NCI-H2227 treated with DMSO at 0.1 percent for 48 hours (cell line): ENCODE measurements at regions not wholly inside any gene's neighbourhood (a gene's known extent, or its start where the extent isn't known, plus 50 kb on each side); places are given as distances from the start of the nearest gene placed in this dataset.
A peak's percentile ranks its signal among the peaks of the same experiment; 100 is the strongest.
"Not testable (repeated sequence)": the region's sequence is repeated elsewhere in the genome, so short reads cannot be mapped to it uniquely, and the experiment has no call there.

Source experiments
- DNase-seq: peaks from one replicate; lab custom pipeline; 2025; lab: John Stamatoyannopoulos, UW

- DNase-seq, result no peak
These were observed 144.5 kb downstream of the TM2D1 start for GRCh38 chr1:61580417-61580816.

- no peak for DNase-seq
These were observed 145.1 kb downstream of the TM2D1 start for GRCh38 chr1:61579802-61580201.

- no peak for DNase-seq
These were observed 152.9 kb downstream of the TM2D1 start for GRCh38 chr1:61572046-61572445.

- DNase-seq, result no peak
These were observed 154.8 kb downstream of the TM2D1 start for GRCh38 chr1:61570191-61570590.

GRCh38 chr1:61569303-61569621, 155.7 kb downstream of the TM2D1 start:
- DNase-seq, result peak; percentile 16

GRCh38 chr1:61568460-61569302, 156.3 kb downstream of the TM2D1 start:
- DNase-seq, result no peak

GRCh38 chr1:61566177-61566576, 158.8 kb downstream of the TM2D1 start:
- DNase-seq, result no peak

GRCh38 chr1:61563611-61564010, 161.3 kb downstream of the TM2D1 start:
- no peak for DNase-seq

- DNase-seq, result no peak
These were observed 163.3 kb downstream of the TM2D1 start for GRCh38 chr1:61561666-61562065.

- no peak for DNase-seq
These were observed 164.6 kb downstream of the TM2D1 start for GRCh38 chr1:61560385-61560784.

GRCh38 chr1:61556631-61557030, 168.3 kb downstream of the TM2D1 start:
- DNase-seq, result no peak

GRCh38 chr1:61552630-61553305, 172.2 kb downstream of the TM2D1 start:
- DNase-seq, result no peak

- DNase-seq, result not testable (repeated sequence)
These were observed 177.6 kb downstream of the TM2D1 start for GRCh38 chr1:61547302-61547701.

- DNase-seq, result not testable (repeated sequence)
These were observed 180.1 kb downstream of the TM2D1 start for GRCh38 chr1:61544870-61545269.

GRCh38 chr1:61543498-61543897, 181.4 kb downstream of the TM2D1 start:
- not testable (repeated sequence) for DNase-seq

- no peak for DNase-seq
These were observed 185.1 kb downstream of the TM2D1 start for GRCh38 chr1:61539720-61540462.

- no peak for DNase-seq
These were observed 186.7 kb downstream of the TM2D1 start for GRCh38 chr1:61538228-61538627.

GRCh38 chr1:61536174-61537108, 188.5 kb downstream of the TM2D1 start:
- no peak for DNase-seq

GRCh38 chr1:61534847-61535246, 190.1 kb downstream of the TM2D1 start:
- DNase-seq, result no peak

GRCh38 chr1:61533546-61533945, 191.4 kb downstream of the TM2D1 start:
- DNase-seq, result no peak

- DNase-seq, result no peak
These were observed 193.2 kb downstream of the TM2D1 start for GRCh38 chr1:61531716-61532115.
